ENCODE measurements at regions not wholly inside any gene's neighbourhood (a gene's known extent, or its start where the extent isn't known, plus 50 kb on each side); places are given as distances from the start of the nearest gene placed in this dataset.

- Histone ChIP-seq H2AK5ac (ENCODE audit: insufficient read length, low read length) (no peak overlapping the region), H3K79me1 (ENCODE audit: insufficient read depth, low read depth, low read length, poor library complexity, severe bottlenecking) (no peaks in the 10 kb centered on the region), H3K9ac (ENCODE audit: extremely low read depth, insufficient read length, low read length) (no peak overlapping the region), H2AFZ (ENCODE audit: low read length) (no peak overlapping the region), H4K5ac (ENCODE audit: insufficient read length, low read depth, low read length) (no peak overlapping the region), H3K9me3 (ENCODE audit: control insufficient read depth, low read depth, low read length) (no peaks in the 10 kb centered on the region), H3K4me1 (ENCODE audit: insufficient read depth, low read length) (no peaks in the 10 kb centered on the region), H3K23me2 (ENCODE audit: insufficient read length, low read depth, low read length, poor library complexity, severe bottlenecking) (no peaks in the 10 kb centered on the region), H2BK15ac (ENCODE audit: low read depth, low read length) (no peak overlapping the region), H4K8ac (replicated peaks; ENCODE audit: insufficient read length, low read depth, low read length) (no peak overlapping the region), H4K20me1 (ENCODE audit: control insufficient read depth, insufficient read depth, insufficient read length) (no peaks in the 10 kb centered on the region), H3K27ac (ENCODE audit: insufficient read length, low read depth, low read length) (no peak overlapping the region), H2BK20ac (ENCODE audit: low read depth, low read length, poor library complexity, severe bottlenecking) (no peak overlapping the region), H2BK12ac (ENCODE audit: insufficient read length, low read depth, low read length) (no peak overlapping the region), H2BK120ac (ENCODE audit: low read depth, low read length, poor library complexity, severe bottlenecking) (no peak overlapping the region), H3K79me2 (ENCODE audit: insufficient read depth, low read length) (no peaks in the 10 kb centered on the region), H3K4ac (ENCODE audit: low read depth, low read length) (no peak overlapping the region), H3K23ac (ENCODE audit: insufficient read length, low read depth, low read length) (no peak overlapping the region), H4K91ac (ENCODE audit: insufficient read length, low read depth, low read length) (no peak overlapping the region), H3K18ac (ENCODE audit: insufficient read length, low read depth, low read length) (no peak overlapping the region), H3K4me2 (ENCODE audit: insufficient read depth, insufficient read length, low read length) (no peak overlapping the region), H3K14ac (ENCODE audit: insufficient read depth, low read length) (no peak overlapping the region), H3K27me3 (ENCODE audit: insufficient read depth, low read length) (no peaks in the 10 kb centered on the region), H3T11ph (ENCODE audit: low read length) (no peak overlapping the region), H3K56ac (ENCODE audit: insufficient read length, low read depth, low read length) (no peak overlapping the region), H2BK5ac (ENCODE audit: insufficient read length, low read length) (no peak overlapping the region)
- Mint-ChIP-seq H3K4me1 (peaks cover 2 to 4% of the 10 kb centered on the region in 2 experiments; a peak in 2 of 4 replicates), H3K36me3 (ENCODE audit: insufficient read depth in 1 of 3, low read depth in 3 of 3) (no peaks in the 10 kb centered on the region), H3K4me3 (no peak overlapping the region), H3K27ac (no peak overlapping the region), H3K27me3 (ENCODE audit: low read depth) (no peaks in the 10 kb centered on the region), H3K9me3 (no peaks in the 10 kb centered on the region)
- no CpG with 5 or more reads among the region's 5 CpGs for WGBS (ENCODE audit: extremely low coverage, insufficient read length, low lambda C conversion rate)
- TF ChIP-seq CTCF (conservative IDR thresholded peaks at IDR 0.05): no peak
- no peak for DNase-seq
These were observed 823.6 kb downstream of the DIAPH3 start for GRCh38 chr13:59340151-59340550.
